RWPE1 (cell line): ENCODE measurements at regions not wholly inside any gene's neighbourhood (a gene's known extent, or its start where the extent isn't known, plus 50 kb on each side); places are given as distances from the start of the nearest gene placed in this dataset.

ENCODE experiments used
- CTCF ChIA-PET: fragments of 350-600 bp; sonication (Branson Sonifier 250); formaldehyde crosslinking; extraction: SDS; loops from one replicate; lab custom pipeline; 2021; lab: Yijun Ruan, JAX
- POLR2A ChIA-PET: fragments of 400-600 bp; formaldehyde crosslinking; extraction: SDS; loops from one replicate; lab custom pipeline; 2020; ENCODE audit warnings: antibody characterized with exemption; ENCODE audit not compliant: low non-redundant PET; lab: Yijun Ruan, JAX
- DNase-seq: peaks from one replicate; pipeline ENCODE4 v3.0.0; 2012; ENCODE audit warnings: low spot score
- H3K27ac ChIP-seq: fragments of 450-650 bp; 2 replicates; pipeline ENCODE4 v1.5.1; 2017
- TF ChIP-seq, protein P1 (sequence below): fragments of 450-650 bp; conservative IDR thresholded peaks from 2 replicates; pipeline ENCODE4 v1.5.1; 2017; ENCODE audit warnings: low read depth, mild to moderate bottlenecking

- ChIA-PET CTCF (no interaction called here), POLR2A (no interaction called here)
- TF ChIP-seq, protein P1, sequence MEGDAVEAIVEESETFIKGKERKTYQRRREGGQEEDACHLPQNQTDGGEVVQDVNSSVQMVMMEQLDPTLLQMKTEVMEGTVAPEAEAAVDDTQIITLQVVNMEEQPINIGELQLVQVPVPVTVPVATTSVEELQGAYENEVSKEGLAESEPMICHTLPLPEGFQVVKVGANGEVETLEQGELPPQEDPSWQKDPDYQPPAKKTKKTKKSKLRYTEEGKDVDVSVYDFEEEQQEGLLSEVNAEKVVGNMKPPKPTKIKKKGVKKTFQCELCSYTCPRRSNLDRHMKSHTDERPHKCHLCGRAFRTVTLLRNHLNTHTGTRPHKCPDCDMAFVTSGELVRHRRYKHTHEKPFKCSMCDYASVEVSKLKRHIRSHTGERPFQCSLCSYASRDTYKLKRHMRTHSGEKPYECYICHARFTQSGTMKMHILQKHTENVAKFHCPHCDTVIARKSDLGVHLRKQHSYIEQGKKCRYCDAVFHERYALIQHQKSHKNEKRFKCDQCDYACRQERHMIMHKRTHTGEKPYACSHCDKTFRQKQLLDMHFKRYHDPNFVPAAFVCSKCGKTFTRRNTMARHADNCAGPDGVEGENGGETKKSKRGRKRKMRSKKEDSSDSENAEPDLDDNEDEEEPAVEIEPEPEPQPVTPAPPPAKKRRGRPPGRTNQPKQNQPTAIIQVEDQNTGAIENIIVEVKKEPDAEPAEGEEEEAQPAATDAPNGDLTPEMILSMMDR, result no peak
- no peak for DNase-seq
- H3K27ac ChIP-seq, result no peak overlapping the region
Observed at GRCh38 chr1:37319284-37319683, 155.1 kb upstream of the ZC3H12A start.

DNA sequence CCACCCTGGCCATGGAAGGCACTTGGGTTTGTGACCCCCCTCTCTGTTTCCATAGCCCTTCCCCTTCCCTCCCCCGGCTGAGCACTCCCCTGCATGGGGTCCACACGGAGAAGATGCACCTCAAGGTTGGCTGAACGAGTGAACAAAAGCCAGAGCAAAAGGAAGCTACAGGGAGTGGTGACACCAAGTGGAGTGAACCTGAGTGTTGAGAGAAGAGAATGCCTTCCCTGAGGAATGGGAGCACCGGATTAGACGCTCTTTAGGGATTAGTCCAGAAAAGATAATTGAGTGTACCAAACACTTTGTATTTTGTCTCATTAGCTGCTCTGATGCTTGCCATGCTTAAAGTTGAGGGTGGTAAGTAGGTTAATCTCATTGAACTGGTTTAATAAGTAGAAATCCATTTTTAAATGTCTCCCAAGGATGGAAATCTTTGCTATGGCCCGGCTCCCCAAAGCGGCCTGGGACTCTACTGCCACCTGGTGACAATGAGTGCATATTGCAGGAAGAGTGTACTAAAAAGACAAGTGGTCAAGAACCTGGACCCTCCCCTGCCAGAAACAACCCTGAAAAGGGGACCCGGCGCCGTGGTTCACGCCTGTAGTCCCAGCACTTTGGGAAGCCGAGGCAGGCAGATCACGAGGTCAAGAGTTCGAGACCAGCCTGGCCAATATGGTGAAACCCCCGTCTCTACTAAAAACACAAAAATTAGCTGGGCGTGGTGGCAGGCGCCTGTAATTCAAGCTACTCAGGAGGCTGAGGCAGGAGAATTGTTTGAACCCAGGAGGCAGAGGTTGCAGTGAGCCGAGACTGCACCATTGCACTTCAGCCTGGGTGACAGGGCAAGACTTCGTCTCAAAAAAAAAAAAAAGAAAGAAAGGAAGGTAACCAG is 150.6 kb upstream of the ZC3H12A start:
- peak; percentile 38 for DNase-seq
- ChIA-PET CTCF (interaction anchor here (0.6 to 0.9 kb wide), 4 partner anchors 9 to 656 kb away, joined by 3 to 4 read pairs (median 3); no protein-coding TSS in a partner anchor), POLR2A (no interaction called here)
- TF ChIP-seq, protein P1, result peak; percentile 38; the same call in 1 of the 2 replicates
- H3K27ac ChIP-seq, result no peak overlapping the region

GRCh38 chr1:37325010-37325409 is 149.4 kb upstream of the ZC3H12A start:
- CTCF ChIA-PET, result interaction anchor here (0.6 kb wide), 1 partner anchor 1191 kb away, joined by 3 read pairs; no protein-coding TSS in a partner anchor
- DNase-seq, result no peak
- POLR2A ChIA-PET, result no interaction called here
- TF ChIP-seq, protein P1, result no peak
- H3K27ac ChIP-seq, result no peak overlapping the region

GRCh38 chr1:37325509-37326437 is 148.6 kb upstream of the ZC3H12A start:
- no peak for DNase-seq
- TF ChIP-seq, protein P1, result no peak
- CTCF ChIA-PET, result interaction anchor here (0.6 kb wide), 1 partner anchor 1191 kb away, joined by 3 read pairs; no protein-coding TSS in a partner anchor
- POLR2A ChIA-PET, result no interaction called here
- H3K27ac ChIP-seq, result no peak overlapping the region

- no peak overlapping the region for H3K27ac ChIP-seq
- TF ChIP-seq, protein P1, result no peak
- POLR2A ChIA-PET, result no interaction called here
- DNase-seq, result no peak
- CTCF ChIA-PET, result no interaction called here
Observed at GRCh38 chr1:37332126-37332525, 142.3 kb upstream of the ZC3H12A start.

- ChIA-PET POLR2A (no interaction called here), CTCF (interaction anchor here (0.6 kb wide), 1 partner anchor 9 kb away, joined by 3 read pairs; no protein-coding TSS in a partner anchor)
- TF ChIP-seq, protein P1, result no peak
- no peak overlapping the region for H3K27ac ChIP-seq
- DNase-seq, result no peak
Observed at GRCh38 chr1:37338658-37339057, 135.7 kb upstream of the ZC3H12A start.
